Breast epithelium (tissue), 4 donors: ENCODE measurements at regions not wholly inside any gene's neighbourhood (a gene's known extent, or its start where the extent isn't known, plus 50 kb on each side); places are given as distances from the start of the nearest gene placed in this dataset.

ENCODE experiments used
- DNase-seq, 2 donors: peaks; one replicate each; pipeline ENCODE4 v3.0.0-alpha.2; 2019; ENCODE audit warnings: low spot score in 2 of 2
- H3K27ac ChIP-seq, 2 donors: fragments of 200-600 bp; sonication (generic) in 1 of 2; one replicate each; pipeline ENCODE4 v1.5.1; 2016 to 2019; ENCODE audit warnings: mild to moderate bottlenecking in 1 of 2
- H3K27me3 ChIP-seq, 2 donors: fragments of 200-600 bp; sonication (generic) in 1 of 2; one replicate each; pipeline versions ENCODE4 v1.5.1 to v1.6.0; 2017 to 2019; ENCODE audit warnings: control low read depth in 1 of 2, mild to moderate bottlenecking in 1 of 2
- H3K36me3 ChIP-seq: fragments of 200-600 bp; one replicate; pipeline ENCODE4 v1.5.1; 2019
- H3K4me1 ChIP-seq, 2 donors: fragments of 200-600 bp; sonication (generic); one replicate each; pipeline ENCODE4 v1.5.1; 2016 to 2019; ENCODE audit warnings: control low read depth in 1 of 2
- H3K4me3 ChIP-seq, 3 donors: fragments of 200-600 bp; sonication (generic); 1 replicate in 2 of 3; 2 replicates in 1 of 3; pipeline ENCODE4 v1.5.1; 2016 to 2019; ENCODE audit warnings: mild to moderate bottlenecking in 3 of 3, moderate library complexity in 2 of 3
- H3K9me3 ChIP-seq, 2 donors: fragments of 200-600 bp; sonication (generic) in 1 of 2; one replicate each; pipeline ENCODE4 v1.5.1; 2016 to 2019; ENCODE audit warnings: control low read depth in 1 of 2
- CTCF ChIP-seq, 3 donors: fragments of 450-650 bp; IDR thresholded peaks; one replicate each; pipeline ENCODE4 v1.5.1; 2016 to 2017; ENCODE audit warnings: antibody characterized with exemption in 3 of 3, mild to moderate bottlenecking in 3 of 3, moderate library complexity in 3 of 3
- POLR2A ChIP-seq: fragments of 450-650 bp; IDR thresholded peaks from one replicate; pipeline ENCODE4 v1.6.1; 2016; ENCODE audit warnings: antibody characterized with exemption, mild to moderate bottlenecking, moderate library complexity
- POLR2AphosphoS5 ChIP-seq, 3 donors: sonication (generic); formaldehyde crosslinking; IDR thresholded peaks; one replicate each; pipeline ENCODE4 v1.6.1; 2017; ENCODE audit warnings: antibody characterized with exemption in 3 of 3
- intact Hi-C: fragments of 100-400 bp; cut with DNase I; formaldehyde crosslinking; loops from one replicate; pipeline ENCODE4 v1.15.1; 2023; ENCODE audit warnings: low total_unique reads

DNA sequence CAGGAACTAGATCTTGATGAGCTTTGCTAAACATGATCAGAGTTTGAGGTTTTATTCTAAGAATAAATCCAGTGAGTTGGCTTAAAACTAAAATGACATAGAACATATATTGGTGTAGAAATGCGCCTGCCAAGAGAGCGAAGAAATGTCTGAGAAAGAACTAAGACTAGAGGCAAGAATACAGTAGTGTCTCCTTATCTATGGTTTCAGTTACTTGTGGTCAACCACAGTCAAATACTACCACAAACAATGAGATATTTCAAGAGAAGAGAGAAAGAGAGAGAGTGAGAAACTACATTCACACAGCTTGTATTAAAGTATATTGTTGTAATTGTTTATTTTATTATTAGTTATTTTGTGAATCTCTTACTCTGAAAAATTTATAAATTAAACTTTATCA is 254.4 kb upstream of the CDH10 start:
- H3K4me1 ChIP-seq, result no peaks in the 10 kb centered on the region
- intact Hi-C loops, result no loop called here
- TF ChIP-seq POLR2AphosphoS5 (IDR thresholded peaks at IDR 0.05) (no peak), CTCF (IDR thresholded peaks at IDR 0.05) (no peak), POLR2A (no peak)

GRCh38 chr5:24864244-24864643 is 219.5 kb upstream of the CDH10 start:
- H3K4me1 ChIP-seq, result no peaks in the 10 kb centered on the region
- H3K27me3 ChIP-seq, result no peaks in the 10 kb centered on the region
- no peak overlapping the region for H3K4me3 ChIP-seq
- no peak overlapping the region for H3K27ac ChIP-seq
- DNase-seq, result no peak
- TF ChIP-seq POLR2A, result no peak
- TF ChIP-seq CTCF (IDR thresholded peaks at IDR 0.05), result no peak
- TF ChIP-seq POLR2AphosphoS5 (IDR thresholded peaks at IDR 0.05), result no peak
- H3K36me3 ChIP-seq, result no peaks in the 10 kb centered on the region
- intact Hi-C loops, result no loop called here
- H3K9me3 ChIP-seq, result no peaks in the 10 kb centered on the region

More for the DNA sequence above, 254.4 kb upstream of the CDH10 start:
- H3K9me3 ChIP-seq, result no peaks in the 10 kb centered on the region
- DNase-seq, result no peak
- H3K27me3 ChIP-seq, result no peaks in the 10 kb centered on the region
- no peaks in the 10 kb centered on the region for H3K36me3 ChIP-seq
- H3K4me3 ChIP-seq, result no peak overlapping the region
- H3K27ac ChIP-seq, result no peak overlapping the region

DNA sequence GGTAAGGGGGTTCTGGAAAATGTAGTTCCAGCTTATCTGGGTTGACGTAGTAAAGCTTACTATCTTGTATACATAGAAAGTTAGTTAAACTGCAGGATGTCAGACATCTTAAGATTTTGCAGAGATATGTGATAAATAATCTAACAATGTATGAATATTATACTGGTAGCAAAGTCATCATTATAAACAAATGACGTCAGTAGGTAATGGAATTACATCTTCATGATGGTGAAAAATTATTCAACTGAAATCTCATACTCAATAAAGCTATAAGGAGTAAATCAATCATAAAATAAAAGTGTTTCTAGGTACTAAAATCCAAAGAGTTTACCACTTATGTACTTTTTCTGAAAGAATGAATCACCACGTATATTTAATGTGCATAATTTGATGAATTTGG is 217.3 kb upstream of the CDH10 start:
- H3K27me3 ChIP-seq, result no peaks in the 10 kb centered on the region
- H3K36me3 ChIP-seq, result no peaks in the 10 kb centered on the region
- H3K9me3 ChIP-seq, result no peaks in the 10 kb centered on the region
- intact Hi-C loops, result no loop called here
- H3K27ac ChIP-seq, result no peak overlapping the region
- no peak for TF ChIP-seq CTCF (IDR thresholded peaks at IDR 0.05)
- TF ChIP-seq POLR2A, result no peak
- TF ChIP-seq POLR2AphosphoS5 (IDR thresholded peaks at IDR 0.05), result no peak
- DNase-seq, result no peak
- no peak overlapping the region for H3K4me3 ChIP-seq
- no peaks in the 10 kb centered on the region for H3K4me1 ChIP-seq

DNA sequence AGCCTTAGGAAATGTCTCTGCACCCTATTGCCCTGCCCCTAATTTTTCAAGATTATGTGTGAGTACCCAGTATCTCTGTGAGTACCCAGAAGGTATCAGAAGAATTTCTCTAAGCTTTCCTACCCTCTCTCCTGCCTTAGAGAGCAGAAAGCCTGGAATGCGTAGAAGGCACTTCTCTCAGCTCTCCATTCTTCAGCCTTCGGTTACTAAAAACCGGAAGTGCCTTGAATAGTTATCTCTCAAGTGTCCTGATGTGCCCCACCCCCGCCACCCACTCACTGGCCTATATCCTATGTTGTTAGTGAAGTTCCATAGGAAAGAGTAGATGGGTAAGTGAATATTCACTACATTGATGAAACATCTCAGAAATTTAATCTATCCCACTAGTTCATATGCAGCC is 210.7 kb upstream of the CDH10 start:
- no peak for DNase-seq
- H3K9me3 ChIP-seq, result no peaks in the 10 kb centered on the region
- no peak overlapping the region for H3K4me3 ChIP-seq
- H3K4me1 ChIP-seq, result no peaks in the 10 kb centered on the region
- no peak overlapping the region for H3K27ac ChIP-seq
- intact Hi-C loops, result no loop called here
- no peaks in the 10 kb centered on the region for H3K36me3 ChIP-seq
- H3K27me3 ChIP-seq, result no peaks in the 10 kb centered on the region
- TF ChIP-seq POLR2A (no peak), CTCF (IDR thresholded peaks at IDR 0.05) (no peak), POLR2AphosphoS5 (IDR thresholded peaks at IDR 0.05) (no peak)

- H3K9me3 ChIP-seq, result no peaks in the 10 kb centered on the region
- intact Hi-C loops, result no loop called here
- H3K27me3 ChIP-seq, result no peaks in the 10 kb centered on the region
- H3K27ac ChIP-seq, result no peak overlapping the region
- H3K4me1 ChIP-seq, result no peaks in the 10 kb centered on the region
- no peak overlapping the region for H3K4me3 ChIP-seq
- TF ChIP-seq POLR2AphosphoS5 (IDR thresholded peaks at IDR 0.05), result no peak
- TF ChIP-seq POLR2A, result no peak
- TF ChIP-seq CTCF (IDR thresholded peaks at IDR 0.05), result no peak
- no peak for DNase-seq
- no peaks in the 10 kb centered on the region for H3K36me3 ChIP-seq
These were observed 210.1 kb upstream of the CDH10 start for GRCh38 chr5:24854850-24855249.
